GM21576 (cell line): ENCODE measurements at regions not wholly inside any gene's neighbourhood (a gene's known extent, or its start where the extent isn't known, plus 50 kb on each side); places are given as distances from the start of the nearest gene placed in this dataset.
"Not testable (repeated sequence)": the region's sequence is repeated elsewhere in the genome, so short reads cannot be mapped to it uniquely, and the experiment has no call there.

Experiments used
- ATAC-seq: cut with Tn5 transposase; IDR thresholded peaks from one replicate; pipeline ENCODE4 v1.9.1; 2021; ENCODE audit warnings: mild to moderate bottlenecking, moderate library complexity; ENCODE audit not compliant: unreplicated experiment

DNA sequence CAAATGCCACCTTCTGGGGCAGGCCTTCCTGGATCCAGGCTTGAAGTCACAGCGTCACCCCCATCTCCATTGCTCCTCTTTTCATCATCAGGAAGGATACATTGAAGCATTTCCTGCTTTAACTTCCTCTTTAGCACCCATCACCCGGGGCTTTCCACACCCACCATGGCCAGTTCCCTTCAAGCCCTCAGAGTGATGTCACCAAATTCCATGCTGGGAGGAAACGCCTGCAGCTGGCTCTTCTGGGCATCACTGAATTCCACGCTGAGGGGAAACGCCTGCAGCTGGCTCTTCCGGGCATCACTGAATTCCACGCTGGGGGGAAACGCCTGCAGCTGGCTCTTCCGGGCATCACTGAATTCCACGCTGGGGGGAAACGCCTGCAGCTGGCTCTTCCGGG is 354.6 kb downstream of the SMOC2 start:
- not testable (repeated sequence) for ATAC-seq

DNA sequence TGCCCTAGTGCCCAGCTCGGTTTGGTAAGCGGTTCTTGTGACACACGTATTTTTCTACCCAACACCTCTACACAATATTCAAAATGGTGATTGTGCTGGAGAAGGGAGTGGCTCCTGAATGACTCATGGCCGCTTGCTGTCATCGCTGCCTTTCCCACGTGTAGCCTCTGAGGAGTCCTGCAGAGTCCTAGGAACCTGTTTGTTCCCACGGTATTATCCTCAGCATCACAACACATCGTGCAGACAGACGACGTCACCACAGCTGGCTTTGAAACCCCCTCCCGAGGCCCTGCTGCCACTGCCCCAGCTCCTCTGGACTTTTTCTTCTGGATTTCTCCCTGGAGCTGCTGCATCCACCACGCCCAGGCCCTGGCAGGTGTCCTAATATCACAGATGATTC is 353.5 kb downstream of the SMOC2 start:
- no peak for ATAC-seq

DNA sequence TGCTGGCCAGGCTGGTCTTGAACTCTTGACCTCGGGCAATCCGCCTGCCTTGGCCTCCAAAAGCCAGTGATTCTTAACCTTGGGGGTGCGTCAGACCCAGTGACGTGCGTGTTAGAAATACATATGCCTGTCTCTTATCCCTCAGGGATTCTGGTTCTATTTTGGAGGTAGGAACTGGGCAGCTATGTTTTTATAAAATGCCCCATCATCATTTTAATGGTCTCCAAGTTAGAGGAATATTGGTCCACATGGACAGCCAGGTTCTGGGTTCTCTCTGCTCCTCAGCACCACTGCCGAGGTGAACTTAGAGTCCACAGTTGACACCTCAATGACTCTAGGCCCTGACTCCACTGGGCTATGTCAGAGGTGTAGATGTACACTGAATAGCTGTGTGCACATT is 352.7 kb downstream of the SMOC2 start:
- ATAC-seq = no peak

- ATAC-seq = no peak
These were observed 350.9 kb downstream of the SMOC2 start for GRCh38 chr6:168791917-168792316.

DNA sequence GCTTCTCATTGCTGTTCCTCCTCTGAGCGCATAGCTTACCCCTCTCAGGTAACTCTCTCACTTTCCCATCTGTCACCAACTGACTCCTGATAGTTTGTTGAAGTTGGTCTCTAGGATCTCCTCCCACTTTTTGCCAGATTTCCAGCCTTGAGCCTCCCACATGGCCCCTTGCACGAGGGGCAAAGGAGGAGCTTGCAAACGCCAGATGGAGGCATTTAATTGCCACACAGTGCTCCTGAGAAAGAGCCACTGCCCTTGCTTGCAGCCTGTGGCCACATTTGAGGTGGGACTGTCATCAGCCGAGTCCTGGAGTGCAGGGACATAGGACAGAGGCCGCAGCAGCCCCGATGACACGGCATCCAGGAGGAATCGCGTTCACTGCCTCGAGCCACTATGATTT is 348.7 kb downstream of the SMOC2 start:
- no peak for ATAC-seq

DNA sequence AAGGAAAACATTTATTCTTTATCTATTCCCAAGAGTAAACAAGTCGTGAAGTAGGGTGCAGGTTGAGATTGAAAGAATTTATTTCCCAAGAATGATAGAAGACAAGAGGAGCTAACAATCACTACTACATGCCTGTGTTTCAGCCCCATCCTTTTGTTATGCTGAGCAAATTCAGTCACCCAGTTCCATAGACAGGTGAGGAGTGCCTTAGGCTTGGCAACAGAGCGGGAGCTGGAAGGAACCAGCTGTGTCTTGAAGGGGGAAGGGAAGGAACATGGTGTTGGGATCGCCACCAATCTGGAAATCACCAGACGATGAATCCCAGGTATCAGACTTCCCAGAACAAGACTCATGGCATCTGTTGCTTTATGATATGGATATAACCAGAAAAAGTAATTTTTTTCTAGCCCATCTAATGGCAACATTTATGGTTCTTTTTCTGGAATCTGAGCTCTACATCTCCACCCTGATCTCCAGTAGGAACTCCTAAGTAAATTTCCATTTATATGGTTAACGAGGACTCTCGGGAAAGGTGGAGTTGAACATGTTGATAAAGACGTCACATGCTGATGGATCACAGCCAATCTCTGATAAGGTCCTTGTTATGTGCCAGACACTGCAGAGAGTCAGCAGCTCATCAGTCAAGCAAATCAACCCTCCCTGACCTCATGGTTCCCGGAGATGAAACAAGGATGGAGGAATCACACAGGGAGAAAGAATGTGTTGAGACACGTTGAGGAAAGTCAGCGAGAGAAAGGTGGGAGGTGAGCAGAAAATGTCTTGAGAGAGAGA is 344.9 kb downstream of the SMOC2 start:
- no peak for ATAC-seq

DNA sequence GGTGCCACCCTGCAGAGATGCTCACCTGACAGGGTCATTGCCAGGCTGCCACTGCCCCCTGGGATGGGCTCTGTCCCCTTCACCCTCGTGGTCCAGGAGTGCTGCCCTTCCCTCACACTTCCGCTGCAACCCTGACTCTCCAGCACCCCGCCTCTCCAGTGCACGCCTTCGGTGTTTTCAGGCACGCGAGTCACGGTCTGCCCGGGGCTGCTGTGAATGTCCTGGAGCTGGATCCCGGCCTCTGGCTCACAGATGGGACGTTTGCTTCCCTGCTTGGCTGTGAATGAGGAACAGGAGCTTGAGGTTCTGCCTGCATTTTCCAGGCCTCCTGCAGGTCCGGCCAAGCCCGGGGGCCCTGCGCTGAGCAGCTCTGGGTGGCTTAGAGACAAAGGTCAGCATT is 343.4 kb downstream of the SMOC2 start:
- ATAC-seq = no peak

DNA sequence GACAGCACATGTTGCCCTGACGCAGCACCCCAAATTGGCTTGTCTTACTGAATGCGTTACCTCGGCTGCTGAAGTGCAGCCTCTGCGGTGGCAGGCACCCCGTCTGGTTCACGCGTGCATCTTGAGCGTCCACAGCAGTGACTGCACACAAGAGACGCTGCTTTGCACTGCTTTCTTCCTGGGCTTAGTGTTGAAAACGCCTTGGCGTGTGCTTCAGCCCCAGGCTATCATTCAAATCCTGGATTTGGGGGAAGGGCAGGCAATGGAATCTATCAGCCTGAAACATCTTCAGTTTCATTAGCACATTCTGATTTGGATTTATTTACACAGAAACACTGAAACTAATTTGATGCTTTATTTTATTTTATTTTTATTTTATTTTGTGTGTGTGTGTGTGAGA is 342.7 kb downstream of the SMOC2 start:
- ATAC-seq = no peak

- no peak for ATAC-seq
These were observed 341.3 kb downstream of the SMOC2 start for GRCh38 chr6:168782187-168782751.

DNA sequence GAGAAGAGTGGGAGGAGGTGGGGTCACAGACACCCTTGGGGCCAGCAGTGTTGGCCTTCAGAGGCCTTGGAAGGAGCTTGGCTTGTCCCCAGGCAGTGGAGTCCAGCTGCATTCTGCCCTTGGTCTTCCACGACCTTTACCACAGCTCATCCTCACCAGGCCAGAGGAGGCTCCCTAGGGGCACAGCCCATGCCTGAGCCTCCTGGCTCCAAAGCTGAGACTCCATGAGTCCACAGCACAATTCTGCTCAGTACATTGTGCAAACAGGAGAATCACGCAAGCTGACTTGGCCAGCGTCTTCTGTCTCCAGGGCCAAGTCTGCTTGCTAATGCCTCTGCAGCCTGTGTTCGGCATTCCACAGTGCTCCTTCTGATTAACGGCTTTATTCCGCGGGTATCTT is 337.2 kb downstream of the SMOC2 start:
- ATAC-seq = no peak

DNA sequence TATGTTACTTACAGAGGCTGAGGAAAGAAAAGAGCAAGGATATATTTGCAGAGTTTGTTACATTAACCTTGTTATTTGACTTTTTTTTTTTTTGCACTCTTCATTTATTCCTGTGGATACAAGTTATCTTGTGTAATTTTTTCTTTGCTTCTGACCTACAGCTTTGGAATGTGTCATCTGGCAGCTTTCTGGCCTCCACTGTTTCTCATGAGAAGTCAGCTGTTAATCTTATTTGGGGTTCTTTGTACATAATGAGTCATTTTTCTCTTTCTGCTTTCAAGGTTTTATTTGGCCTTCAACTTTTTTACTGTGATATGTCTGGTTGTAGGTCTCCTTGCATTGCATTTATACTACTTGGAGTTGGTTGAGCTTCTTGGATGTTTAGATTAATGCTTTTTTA is 333.4 kb downstream of the SMOC2 start:
- ATAC-seq = no peak

DNA sequence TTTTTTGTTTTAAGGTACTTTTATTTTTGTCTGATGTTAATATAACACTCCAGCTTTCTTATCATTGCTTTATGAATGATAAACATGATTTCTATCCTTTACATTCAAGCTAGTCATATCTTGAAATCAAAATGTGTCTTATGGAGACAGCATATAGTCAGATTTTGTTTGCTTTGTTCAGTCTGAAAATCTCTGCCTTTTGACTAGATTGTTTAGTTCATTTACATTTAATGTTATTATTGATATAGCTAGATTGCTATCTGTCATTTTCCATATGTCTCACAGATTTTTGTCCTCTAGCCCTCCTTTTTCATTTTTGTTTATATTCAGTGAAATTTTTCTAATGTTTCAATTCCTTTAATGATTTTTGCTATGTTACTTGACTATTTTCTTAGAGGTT is 332.8 kb downstream of the SMOC2 start:
- ATAC-seq = no peak

GRCh38 chr6:168765752-168766151 is 324.8 kb downstream of the SMOC2 start:
- no peak for ATAC-seq

- no peak for ATAC-seq
These were observed 315.1 kb downstream of the SMOC2 start for GRCh38 chr6:168756009-168756634.

DNA sequence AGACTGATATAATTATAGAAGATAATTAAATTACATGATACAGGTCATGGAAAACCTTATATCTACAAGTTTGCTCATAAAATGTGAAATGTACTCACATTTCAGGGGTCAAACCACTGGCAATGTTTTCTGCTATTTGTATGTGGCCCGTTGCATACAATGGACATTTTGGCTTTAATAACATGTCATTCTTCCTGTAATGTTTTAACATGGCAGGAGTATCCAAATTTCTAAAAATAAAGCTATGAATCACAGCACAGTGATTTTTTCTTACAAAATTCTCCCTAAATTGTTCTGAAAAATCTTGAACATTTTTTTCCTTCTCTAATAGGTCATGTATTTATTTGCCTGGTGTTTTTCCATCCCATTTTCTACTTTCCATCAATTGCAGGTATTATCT is 305.7 kb downstream of the SMOC2 start:
- no peak for ATAC-seq

DNA sequence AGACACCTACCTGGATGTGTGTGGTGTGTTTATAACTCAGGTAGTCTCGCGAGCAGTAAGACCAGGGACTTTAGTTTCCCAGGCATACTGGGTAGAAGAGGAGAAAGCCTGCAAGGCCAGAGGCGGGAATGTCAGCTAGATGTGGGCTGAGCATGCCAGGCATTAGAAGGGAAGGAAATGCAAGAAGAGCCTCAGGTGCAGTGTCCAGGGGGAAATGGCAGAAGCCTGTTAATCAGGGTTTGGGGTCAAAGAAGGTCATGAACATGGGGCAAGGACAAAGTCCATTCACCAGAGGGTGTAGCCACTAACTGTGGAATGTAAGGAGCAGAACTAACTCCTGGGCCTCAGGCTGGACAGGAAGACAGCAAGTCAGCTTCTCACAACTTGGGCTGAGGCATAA is 305.0 kb downstream of the SMOC2 start:
- ATAC-seq = no peak

GRCh38 chr6:168744861-168745260 is 303.9 kb downstream of the SMOC2 start:
- ATAC-seq = no peak

DNA sequence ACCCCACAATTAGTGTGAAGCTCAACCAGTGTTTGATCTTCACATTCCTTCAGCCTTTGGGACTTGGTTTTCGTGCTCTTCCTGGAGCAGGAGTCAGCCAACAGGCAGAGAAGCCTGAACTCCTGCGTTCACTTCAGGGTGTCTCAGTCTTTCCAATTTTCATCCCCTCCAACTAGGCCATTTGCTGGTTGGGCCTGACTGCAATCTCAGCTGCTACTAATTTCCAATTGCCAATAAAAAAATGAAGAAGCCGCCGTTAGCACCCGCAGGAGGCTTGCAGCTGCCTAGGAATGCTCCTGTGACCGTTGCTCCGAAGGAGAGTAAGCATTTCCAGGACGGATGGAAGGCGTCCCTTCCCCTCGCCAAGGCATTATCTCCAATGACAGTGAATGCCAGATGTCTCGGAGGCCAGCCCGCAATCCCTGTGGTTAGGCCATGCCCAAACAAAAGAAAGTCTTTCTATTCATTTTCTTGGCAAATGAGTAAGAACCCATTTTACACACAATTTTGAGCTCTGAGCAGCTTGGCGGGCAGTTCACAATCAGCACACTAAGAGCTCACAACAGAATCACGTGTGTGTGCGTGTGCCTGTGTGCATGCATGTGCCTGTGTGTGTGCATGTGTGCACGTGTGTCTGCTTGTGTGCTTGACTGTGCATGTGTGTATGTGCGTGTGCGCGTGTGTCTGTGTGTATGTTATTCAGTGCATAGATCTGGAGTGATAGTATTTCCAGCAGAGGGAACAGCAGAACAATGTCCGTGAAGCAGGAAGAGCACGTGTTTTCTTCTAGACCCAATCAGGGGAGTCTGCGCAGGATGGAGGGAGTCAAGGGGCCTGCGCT is 301.2 kb downstream of the SMOC2 start:
- ATAC-seq = no peak

DNA sequence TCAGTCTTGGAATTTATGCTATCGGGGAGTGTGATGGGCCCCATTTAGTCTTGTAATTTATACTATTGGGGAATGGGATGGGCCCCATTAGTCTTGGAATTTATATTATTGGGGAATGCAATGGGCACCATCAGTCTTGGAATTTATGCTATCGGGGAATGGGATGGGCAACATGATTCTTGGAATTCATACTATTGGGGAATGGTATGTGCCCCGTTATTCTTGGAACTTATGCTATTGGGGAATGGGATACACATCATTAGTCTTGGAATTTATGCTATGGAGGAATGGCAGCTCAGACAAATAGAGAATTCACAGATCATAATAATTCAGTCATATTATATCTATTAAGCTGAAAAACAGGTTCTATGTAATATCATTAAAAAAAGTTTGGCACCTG is 300.3 kb downstream of the SMOC2 start:
- ATAC-seq = no peak

GRCh38 chr6:168739381-168739780 is 298.4 kb downstream of the SMOC2 start:
- no peak for ATAC-seq

- ATAC-seq = no peak
These were observed 296.5 kb downstream of the SMOC2 start for GRCh38 chr6:168737481-168737880.

GRCh38 chr6:168737014-168737413 is 296.0 kb downstream of the SMOC2 start:
- no peak for ATAC-seq
